ENCODE measurements at regions not wholly inside any gene's neighbourhood (a gene's known extent, or its start where the extent isn't known, plus 50 kb on each side); places are given as distances from the start of the nearest gene placed in this dataset.

DNA sequence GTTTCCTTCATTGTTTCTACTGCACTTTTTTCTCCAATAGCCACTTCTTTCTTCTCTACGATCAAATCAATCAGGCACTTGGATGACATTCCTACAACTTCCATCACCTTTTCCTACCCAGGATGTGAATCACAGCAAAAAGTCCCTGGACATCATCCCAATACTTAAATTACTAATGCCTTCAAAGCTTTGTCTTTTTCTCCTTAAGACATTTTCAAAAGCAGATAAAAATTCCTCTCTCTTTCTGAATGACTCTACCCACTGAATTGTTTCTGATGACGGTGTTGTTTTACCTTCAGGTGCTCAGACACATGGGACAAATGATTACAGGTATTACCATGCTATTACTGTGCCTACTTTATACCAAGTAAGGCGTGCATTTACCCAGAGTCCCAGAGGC lies 500.9 kb downstream of the FBXO15 start:
- H3K9me3 ChIP-seq (ENCODE audit: low read depth, low read length, poor library complexity, severe bottlenecking), result no peaks in the 10 kb centered on the region
- ChIA-PET POLR2A (ENCODE audit: low non-redundant PET) (no interaction called here), CTCF (no interaction called here)
- H3K27me3 ChIP-seq (replicated peaks; ENCODE audit: insufficient read depth, low read depth, low read length, poor library complexity), result no peaks in the 10 kb centered on the region
- intact Hi-C loops (cut with micrococcal nuclease; ENCODE audit: unreplicated experiment), result no loop called here
- H3K4me1 ChIP-seq (ENCODE audit: insufficient read depth, low read length, poor library complexity, severe bottlenecking), result no peaks in the 10 kb centered on the region
- no TSS peak for BruUV-seq (replicated peaks)
- H3K27ac ChIP-seq (ENCODE audit: low read depth, low read length, poor library complexity, severe bottlenecking), result no peak overlapping the region
- TF ChIP-seq EZH2 (IDR thresholded peaks at IDR 0.05; ENCODE audit: borderline replicate concordance, low read depth, low read length, poor library complexity, severe bottlenecking), result no peak
- no peak for TF ChIP-seq CTCF (conservative IDR thresholded peaks at IDR 0.05; ENCODE audit: low read depth, low read length)
- H3K4me3 ChIP-seq (ENCODE audit: low read depth, low read length, poor library complexity, severe bottlenecking), result no peak overlapping the region
- no peaks in the 10 kb centered on the region for H3K36me3 ChIP-seq (ENCODE audit: insufficient read depth, low read length, poor library complexity, severe bottlenecking)
- no peak for DNase-seq (ENCODE audit: low spot score)

- CTCF ChIA-PET, result no interaction called here
- TF ChIP-seq EZH2 (IDR thresholded peaks at IDR 0.05; ENCODE audit: borderline replicate concordance, low read depth, low read length, poor library complexity, severe bottlenecking), result no peak
- TF ChIP-seq CTCF (conservative IDR thresholded peaks at IDR 0.05; ENCODE audit: low read depth, low read length), result no peak
- DNase-seq (ENCODE audit: low spot score), result no peak
- POLR2A ChIA-PET (ENCODE audit: low non-redundant PET), result no interaction called here
- BruUV-seq (replicated peaks), result no TSS peak
- Histone ChIP-seq H3K27me3 (replicated peaks; ENCODE audit: insufficient read depth, low read depth, low read length, poor library complexity) (no peaks in the 10 kb centered on the region), H3K9me3 (ENCODE audit: low read depth, low read length, poor library complexity, severe bottlenecking) (no peaks in the 10 kb centered on the region), H3K4me3 (ENCODE audit: low read depth, low read length, poor library complexity, severe bottlenecking) (no peak overlapping the region), H3K4me1 (ENCODE audit: insufficient read depth, low read length, poor library complexity, severe bottlenecking) (no peaks in the 10 kb centered on the region), H3K27ac (ENCODE audit: low read depth, low read length, poor library complexity, severe bottlenecking) (no peak overlapping the region), H3K36me3 (ENCODE audit: insufficient read depth, low read length, poor library complexity, severe bottlenecking) (no peaks in the 10 kb centered on the region)
- intact Hi-C loops (cut with micrococcal nuclease; ENCODE audit: unreplicated experiment), result no loop called here
Observed at GRCh38 chr18:73646196-73646595, 501.4 kb downstream of the FBXO15 start.

DNA sequence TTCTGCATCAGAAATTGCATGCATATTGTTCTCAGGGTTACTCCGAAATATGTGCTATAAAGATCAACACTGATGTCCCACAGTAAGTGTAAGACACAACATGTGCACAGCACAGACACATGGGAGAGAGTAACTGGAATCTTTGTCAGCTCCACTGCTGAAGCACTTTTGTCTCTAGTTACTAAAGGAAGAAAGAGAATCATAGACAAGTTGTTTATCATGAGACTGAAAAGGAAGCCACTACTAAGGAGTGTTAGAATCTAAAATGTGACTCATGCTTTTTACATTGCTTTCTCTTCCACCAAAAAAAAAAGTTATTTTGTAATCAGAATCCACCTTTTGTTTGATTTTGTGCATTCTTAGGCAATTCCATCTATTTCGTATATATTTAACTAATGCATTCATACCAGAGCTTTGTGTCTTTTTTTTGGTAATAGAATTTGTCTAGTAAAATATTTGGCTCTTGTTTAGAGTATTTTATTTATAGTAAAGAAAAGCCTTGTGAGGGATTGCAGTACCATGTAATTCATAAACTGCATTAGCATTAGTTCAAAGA lies 502.4 kb downstream of the FBXO15 start:
- BruUV-seq (replicated peaks), result no TSS peak
- TF ChIP-seq EZH2 (IDR thresholded peaks at IDR 0.05; ENCODE audit: borderline replicate concordance, low read depth, low read length, poor library complexity, severe bottlenecking) (no peak), CTCF (conservative IDR thresholded peaks at IDR 0.05; ENCODE audit: low read depth, low read length) (no peak)
- no peak for DNase-seq (ENCODE audit: low spot score)
- H3K27me3 ChIP-seq (replicated peaks; ENCODE audit: insufficient read depth, low read depth, low read length, poor library complexity), result no peaks in the 10 kb centered on the region
- CTCF ChIA-PET, result no interaction called here
- H3K9me3 ChIP-seq (ENCODE audit: low read depth, low read length, poor library complexity, severe bottlenecking), result no peaks in the 10 kb centered on the region
- no peak overlapping the region for H3K4me3 ChIP-seq (ENCODE audit: low read depth, low read length, poor library complexity, severe bottlenecking)
- H3K4me1 ChIP-seq (ENCODE audit: insufficient read depth, low read length, poor library complexity, severe bottlenecking), result no peaks in the 10 kb centered on the region
- no peak overlapping the region for H3K27ac ChIP-seq (ENCODE audit: low read depth, low read length, poor library complexity, severe bottlenecking)
- no peaks in the 10 kb centered on the region for H3K36me3 ChIP-seq (ENCODE audit: insufficient read depth, low read length, poor library complexity, severe bottlenecking)
- intact Hi-C loops (cut with micrococcal nuclease; ENCODE audit: unreplicated experiment), result no loop called here
- POLR2A ChIA-PET (ENCODE audit: low non-redundant PET), result no interaction called here

Data from A673 (cell line).